ENCODE measurements at regions not wholly inside any gene's neighbourhood (a gene's known extent, or its start where the extent isn't known, plus 50 kb on each side); places are given as distances from the start of the nearest gene placed in this dataset.
"Not testable (repeated sequence)": the region's sequence is repeated elsewhere in the genome, so short reads cannot be mapped to it uniquely, and the experiment has no call there.

GRCh38 chr21:35202431-35202830 lies 153.3 kb upstream of the RUNX1 start:
- in situ Hi-C loops (cut with MboI; ENCODE audit: low sequenced_read_pairs) = no loop called here

- in situ Hi-C loops (cut with MboI; ENCODE audit: low sequenced_read_pairs) = no loop called here
Measured at GRCh38 chr21:35201799-35202198, 152.7 kb upstream of the RUNX1 start.

- in situ Hi-C loops (cut with MboI; ENCODE audit: low sequenced_read_pairs) = no loop called here
Measured at GRCh38 chr21:35201288-35201687, 152.2 kb upstream of the RUNX1 start.

- in situ Hi-C loops (cut with MboI; ENCODE audit: low sequenced_read_pairs) = no loop called here
Measured at GRCh38 chr21:35199733-35200015, 150.6 kb upstream of the RUNX1 start.

GRCh38 chr21:35198982-35199732 lies 150.1 kb upstream of the RUNX1 start:
- in situ Hi-C loops (cut with MboI; ENCODE audit: low sequenced_read_pairs) = no loop called here

GRCh38 chr21:35198565-35198964 lies 149.5 kb upstream of the RUNX1 start:
- in situ Hi-C loops (cut with MboI; ENCODE audit: low sequenced_read_pairs) = no loop called here

GRCh38 chr21:35197992-35198431 lies 148.9 kb upstream of the RUNX1 start:
- in situ Hi-C loops (cut with MboI; ENCODE audit: low sequenced_read_pairs) = no loop called here

GRCh38 chr21:35197191-35197590 lies 148.1 kb upstream of the RUNX1 start:
- in situ Hi-C loops (cut with MboI; ENCODE audit: low sequenced_read_pairs) = no loop called here

- in situ Hi-C loops (cut with MboI; ENCODE audit: low sequenced_read_pairs) = no loop called here
Measured at GRCh38 chr21:35196128-35196527, 147.0 kb upstream of the RUNX1 start.

GRCh38 chr21:35195232-35195631 lies 146.1 kb upstream of the RUNX1 start:
- in situ Hi-C loops (cut with MboI; ENCODE audit: low sequenced_read_pairs) = no loop called here

- in situ Hi-C loops (cut with MboI; ENCODE audit: low sequenced_read_pairs) = no loop called here
Measured at GRCh38 chr21:35191754-35192153, 142.7 kb upstream of the RUNX1 start.

GRCh38 chr21:35191128-35191527 lies 142.0 kb upstream of the RUNX1 start:
- in situ Hi-C loops (cut with MboI; ENCODE audit: low sequenced_read_pairs) = no loop called here

GRCh38 chr21:35190201-35190701 lies 141.1 kb upstream of the RUNX1 start:
- in situ Hi-C loops (cut with MboI; ENCODE audit: low sequenced_read_pairs) = no loop called here

- in situ Hi-C loops (cut with MboI; ENCODE audit: low sequenced_read_pairs) = no loop called here
Measured at GRCh38 chr21:35189077-35189863, 140.2 kb upstream of the RUNX1 start.

GRCh38 chr21:35183389-35183788 lies 134.3 kb upstream of the RUNX1 start:
- in situ Hi-C loops (cut with MboI; ENCODE audit: low sequenced_read_pairs) = not testable (repeated sequence)

- in situ Hi-C loops (cut with MboI; ENCODE audit: low sequenced_read_pairs) = no loop called here
Measured at GRCh38 chr21:35179990-35180540, 131.0 kb upstream of the RUNX1 start.

GRCh38 chr21:35178827-35179226 lies 129.7 kb upstream of the RUNX1 start:
- in situ Hi-C loops (cut with MboI; ENCODE audit: low sequenced_read_pairs) = no loop called here

- in situ Hi-C loops (cut with MboI; ENCODE audit: low sequenced_read_pairs) = no loop called here
Measured at GRCh38 chr21:35178098-35178497, 129.0 kb upstream of the RUNX1 start.

GRCh38 chr21:35172231-35172630 lies 123.1 kb upstream of the RUNX1 start:
- in situ Hi-C loops (cut with MboI; ENCODE audit: low sequenced_read_pairs) = no loop called here

GRCh38 chr21:35171385-35171784 lies 122.3 kb upstream of the RUNX1 start:
- in situ Hi-C loops (cut with MboI; ENCODE audit: low sequenced_read_pairs) = no loop called here

- in situ Hi-C loops (cut with MboI; ENCODE audit: low sequenced_read_pairs) = no loop called here
Measured at GRCh38 chr21:35170818-35171217, 121.7 kb upstream of the RUNX1 start.

- in situ Hi-C loops (cut with MboI; ENCODE audit: low sequenced_read_pairs) = no loop called here
Measured at GRCh38 chr21:35170244-35170643, 121.1 kb upstream of the RUNX1 start.
